GM23338 (cell line): ENCODE measurements at regions not wholly inside any gene's neighbourhood (a gene's known extent, or its start where the extent isn't known, plus 50 kb on each side); places are given as distances from the start of the nearest gene placed in this dataset.

Source experiments
- EZH2 ChIP-seq: fragments of 200-600 bp; sonication (generic); IDR thresholded peaks from one replicate; pipeline ENCODE4 v1.8.0; 2017; ENCODE audit warnings: antibody characterized with exemption, mild to moderate bottlenecking, low read depth; ENCODE audit not compliant: unreplicated experiment
- POLR2AphosphoS5 ChIP-seq: IDR thresholded peaks from 2 replicates; pipeline ENCODE4 v1.6.1; 2016; ENCODE audit warnings: antibody characterized with exemption, low read depth
- ZNF114 ChIP-seq: fragments of 250-450 bp; sonication (Bioruptor Pico); IDR thresholded peaks from 2 replicates; pipeline ENCODE4 v1.5.0; 2020; ENCODE audit warnings: mild to moderate bottlenecking, moderate library complexity
- TF ChIP-seq, protein P1 (sequence below), 2 experiments: fragments of 200-600 bp in 1 of 2; sonication (generic) in 1 of 2; conservative IDR thresholded peaks; 2 replicates each; pipeline versions ENCODE4 v1.5.1 to v1.6.1; 2016 to 2017; ENCODE audit warnings: antibody characterized with exemption in 2 of 2, low read depth in 2 of 2, mild to moderate bottlenecking in 2 of 2, moderate library complexity in 1 of 2

DNA sequence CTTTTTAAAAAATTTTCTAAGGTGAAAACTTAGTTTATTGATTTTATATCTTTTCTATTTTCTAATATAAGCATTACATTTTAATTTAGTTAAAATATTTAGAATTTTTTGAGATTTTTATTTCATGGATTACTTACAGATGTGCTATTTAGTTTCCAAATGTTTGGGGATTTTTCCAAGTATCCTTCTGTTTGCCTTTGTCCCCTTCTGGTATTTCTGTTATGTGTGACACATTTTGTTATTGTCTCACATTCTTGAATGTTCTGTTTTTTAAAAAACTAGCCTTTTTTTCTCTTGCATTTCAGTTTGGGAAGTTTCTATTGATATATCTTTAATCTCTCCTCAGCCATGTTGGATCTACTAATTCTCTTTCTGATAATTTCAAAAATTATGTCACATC is 234.9 kb downstream of the FAM170A start:
- TF ChIP-seq POLR2AphosphoS5 (no peak), ZNF114 (CRISPR knock-in tag) (no peak), EZH2 (no peak)
- TF ChIP-seq, protein P1, sequence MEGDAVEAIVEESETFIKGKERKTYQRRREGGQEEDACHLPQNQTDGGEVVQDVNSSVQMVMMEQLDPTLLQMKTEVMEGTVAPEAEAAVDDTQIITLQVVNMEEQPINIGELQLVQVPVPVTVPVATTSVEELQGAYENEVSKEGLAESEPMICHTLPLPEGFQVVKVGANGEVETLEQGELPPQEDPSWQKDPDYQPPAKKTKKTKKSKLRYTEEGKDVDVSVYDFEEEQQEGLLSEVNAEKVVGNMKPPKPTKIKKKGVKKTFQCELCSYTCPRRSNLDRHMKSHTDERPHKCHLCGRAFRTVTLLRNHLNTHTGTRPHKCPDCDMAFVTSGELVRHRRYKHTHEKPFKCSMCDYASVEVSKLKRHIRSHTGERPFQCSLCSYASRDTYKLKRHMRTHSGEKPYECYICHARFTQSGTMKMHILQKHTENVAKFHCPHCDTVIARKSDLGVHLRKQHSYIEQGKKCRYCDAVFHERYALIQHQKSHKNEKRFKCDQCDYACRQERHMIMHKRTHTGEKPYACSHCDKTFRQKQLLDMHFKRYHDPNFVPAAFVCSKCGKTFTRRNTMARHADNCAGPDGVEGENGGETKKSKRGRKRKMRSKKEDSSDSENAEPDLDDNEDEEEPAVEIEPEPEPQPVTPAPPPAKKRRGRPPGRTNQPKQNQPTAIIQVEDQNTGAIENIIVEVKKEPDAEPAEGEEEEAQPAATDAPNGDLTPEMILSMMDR (conservative IDR thresholded peaks at IDR 0.05; ENCODE audit: low read depth in 2 of 2), result no peak
